HT-29 (cell line): ENCODE measurements at regions not wholly inside any gene's neighbourhood (a gene's known extent, or its start where the extent isn't known, plus 50 kb on each side); places are given as distances from the start of the nearest gene placed in this dataset.
"Not testable (repeated sequence)": the region's sequence is repeated elsewhere in the genome, so short reads cannot be mapped to it uniquely, and the experiment has no call there.

Experiments used
- DNase-seq: peaks from one replicate; pipeline ENCODE4 v3.0.0-alpha.2; 2015; ENCODE audit warnings: low spot score

GRCh38 chr9:89670801-89671434, 66.1 kb downstream of the GADD45G start:
- DNase-seq: no peak

- DNase-seq: no peak
Observed at GRCh38 chr9:89674667-89675057, 69.8 kb downstream of the GADD45G start.

- DNase-seq: no peak
Observed at GRCh38 chr9:89675058-89675742, 70.4 kb downstream of the GADD45G start.

GRCh38 chr9:89676281-89676680, 71.5 kb downstream of the GADD45G start:
- no peak for DNase-seq

- no peak for DNase-seq
Observed at GRCh38 chr9:89677702-89678395, 73.0 kb downstream of the GADD45G start.

GRCh38 chr9:89678396-89679015, 73.7 kb downstream of the GADD45G start:
- no peak for DNase-seq

GRCh38 chr9:89679016-89679415, 74.2 kb downstream of the GADD45G start:
- no peak for DNase-seq

GRCh38 chr9:89679581-89679980, 74.8 kb downstream of the GADD45G start:
- DNase-seq: no peak

- no peak for DNase-seq
Observed at GRCh38 chr9:89680547-89681467, 76.0 kb downstream of the GADD45G start.

GRCh38 chr9:89681468-89681859, 76.7 kb downstream of the GADD45G start:
- not testable (repeated sequence) for DNase-seq

- no peak for DNase-seq
Observed at GRCh38 chr9:89683626-89684025, 78.8 kb downstream of the GADD45G start.

- DNase-seq: no peak
Observed at GRCh38 chr9:89684218-89684617, 79.4 kb downstream of the GADD45G start.

GRCh38 chr9:89684912-89685636, 80.3 kb downstream of the GADD45G start:
- DNase-seq: no peak

- DNase-seq: no peak
Observed at GRCh38 chr9:89685698-89686097, 80.9 kb downstream of the GADD45G start.

GRCh38 chr9:89686126-89686525, 81.3 kb downstream of the GADD45G start:
- DNase-seq: peak; percentile 21

- DNase-seq: no peak
Observed at GRCh38 chr9:89686621-89687020, 81.8 kb downstream of the GADD45G start.

- no peak for DNase-seq
Observed at GRCh38 chr9:89687188-89687587, 82.4 kb downstream of the GADD45G start.

- DNase-seq: no peak
Observed at GRCh38 chr9:89687848-89688247, 83.0 kb downstream of the GADD45G start.

- DNase-seq: not testable (repeated sequence)
Observed at GRCh38 chr9:89689321-89689720, 84.5 kb downstream of the GADD45G start.

- DNase-seq: no peak
Observed at GRCh38 chr9:89690334-89690912, 85.6 kb downstream of the GADD45G start.
